Esophagus (tissue), 2 donors: ENCODE measurements at regions not wholly inside any gene's neighbourhood (a gene's known extent, or its start where the extent isn't known, plus 50 kb on each side); places are given as distances from the start of the nearest gene placed in this dataset.

Experiments used
- H3K27ac ChIP-seq, 2 donors: one replicate each; pipeline ENCODE4 v1.5.1; 2013; ENCODE audit warnings: low read depth in 2 of 2, mild to moderate bottlenecking in 2 of 2, inconsistent platforms in 1 of 2, low read length in 1 of 2, moderate library complexity in 1 of 2
- H3K27me3 ChIP-seq, 2 donors: one replicate each; pipeline ENCODE4 v1.6.1; 2013; ENCODE audit warnings: low read length in 2 of 2, control low read depth in 1 of 2, mild to moderate bottlenecking in 1 of 2; ENCODE audit not compliant: insufficient read depth in 2 of 2, control insufficient read depth in 1 of 2
- H3K36me3 ChIP-seq, 2 donors: one replicate each; pipeline ENCODE4 v1.6.1; 2013; ENCODE audit warnings: low read length in 1 of 2; ENCODE audit not compliant: control insufficient read depth in 2 of 2, insufficient read depth in 2 of 2
- H3K4me1 ChIP-seq, 2 donors: one replicate each; pipeline ENCODE4 v1.6.1; 2013; ENCODE audit warnings: low read length in 1 of 2; ENCODE audit not compliant: control insufficient read depth in 2 of 2, insufficient read depth in 2 of 2
- H3K4me3 ChIP-seq, 2 donors: one replicate each; pipeline ENCODE4 v1.5.1; 2013; ENCODE audit warnings: low read length in 2 of 2, mild to moderate bottlenecking in 2 of 2, low read depth in 1 of 2, moderate library complexity in 1 of 2
- H3K9me3 ChIP-seq, 2 donors: one replicate each; pipeline ENCODE4 v1.6.1; 2013; ENCODE audit warnings: mild to moderate bottlenecking in 2 of 2, low read depth in 1 of 2, low read length in 1 of 2, moderate library complexity in 1 of 2; ENCODE audit not compliant: control insufficient read depth in 2 of 2, insufficient read depth in 1 of 2
- WGBS, 2 donors: extraction: QIAGEN DNeasy Blood & Tissue Kit; methylation state at CpG; one replicate each; pipeline ENCODE4 v1.1.7; 2013; 5-methylcytosine and 5-hydroxymethylcytosine counted together
- donor health status: healthy with polysubstance abuse.
- donor health status: Bipolar disorder and iron deficiency.

- Histone ChIP-seq H3K9me3 (no peaks in the 10 kb centered on the region), H3K27me3 (no peaks in the 10 kb centered on the region), H3K36me3 (no peaks in the 10 kb centered on the region), H3K4me1 (peaks cover 0 to 2% of the 10 kb centered on the region in 2 donors), H3K27ac (peak overlapping the region in 1 of 2 donors; percentile 42), H3K4me3 (no peak overlapping the region)
- WGBS, 2 donors, result 74 to 78% methylated on average over 2 of the region's 2 CpGs
Observed at GRCh38 chr2:144237830-144238627, 281.9 kb downstream of the ZEB2 start.

- no peaks in the 10 kb centered on the region for H3K36me3 ChIP-seq
- 88 to 93% methylated on average over 4 of the region's 4 CpGs for WGBS, 2 donors
- no peak overlapping the region for H3K27ac ChIP-seq
- no peaks in the 10 kb centered on the region for H3K9me3 ChIP-seq
- H3K4me1 ChIP-seq, result peaks cover 0 to 2% of the 10 kb centered on the region in 2 donors
- no peaks in the 10 kb centered on the region for H3K27me3 ChIP-seq
- no peak overlapping the region for H3K4me3 ChIP-seq
Observed at GRCh38 chr2:144237108-144237507, 282.8 kb downstream of the ZEB2 start.

- no peaks in the 10 kb centered on the region for H3K27me3 ChIP-seq
- H3K9me3 ChIP-seq, result no peaks in the 10 kb centered on the region
- H3K4me1 ChIP-seq, result no peaks in the 10 kb centered on the region
- no peak overlapping the region for H3K27ac ChIP-seq
- no peaks in the 10 kb centered on the region for H3K36me3 ChIP-seq
- WGBS, 2 donors, result 63 to 79% methylated on average over 1 of the region's 1 CpG
- no peak overlapping the region for H3K4me3 ChIP-seq
Observed at GRCh38 chr2:144235050-144235449, 284.9 kb downstream of the ZEB2 start.

- H3K27me3 ChIP-seq, result no peaks in the 10 kb centered on the region
- H3K4me1 ChIP-seq, result no peaks in the 10 kb centered on the region
- 69 to 73% methylated on average over 4 of the region's 4 CpGs for WGBS, 2 donors
- H3K9me3 ChIP-seq, result no peaks in the 10 kb centered on the region
- no peak overlapping the region for H3K4me3 ChIP-seq
- H3K27ac ChIP-seq, result no peak overlapping the region
- H3K36me3 ChIP-seq, result no peaks in the 10 kb centered on the region
Observed at GRCh38 chr2:144234542-144234871, 285.4 kb downstream of the ZEB2 start.

- Histone ChIP-seq H3K4me1 (no peaks in the 10 kb centered on the region), H3K27ac (no peak overlapping the region), H3K4me3 (no peak overlapping the region), H3K36me3 (no peaks in the 10 kb centered on the region), H3K27me3 (no peaks in the 10 kb centered on the region), H3K9me3 (no peaks in the 10 kb centered on the region)
- 78 to 79% methylated on average over 3 of the region's 3 CpGs for WGBS, 2 donors
Observed at GRCh38 chr2:144233733-144234541, 286.0 kb downstream of the ZEB2 start.

GRCh38 chr2:144233317-144233716 lies 286.6 kb downstream of the ZEB2 start:
- Histone ChIP-seq H3K36me3 (no peaks in the 10 kb centered on the region), H3K4me1 (no peaks in the 10 kb centered on the region), H3K9me3 (no peaks in the 10 kb centered on the region), H3K27me3 (no peaks in the 10 kb centered on the region), H3K4me3 (no peak overlapping the region), H3K27ac (no peak overlapping the region)
- 69 to 78% methylated on average over 2 of the region's 2 CpGs for WGBS, 2 donors

GRCh38 chr2:144230448-144231085 lies 289.4 kb downstream of the ZEB2 start:
- Histone ChIP-seq H3K27ac (no peak overlapping the region), H3K9me3 (no peaks in the 10 kb centered on the region), H3K36me3 (no peaks in the 10 kb centered on the region), H3K4me3 (no peak overlapping the region), H3K4me1 (no peaks in the 10 kb centered on the region), H3K27me3 (no peaks in the 10 kb centered on the region)
- 90% methylated on average over 1 of the region's 1 CpG for WGBS, 2 donors

GRCh38 chr2:144230033-144230432 lies 289.9 kb downstream of the ZEB2 start:
- Histone ChIP-seq H3K4me3 (no peak overlapping the region), H3K36me3 (no peaks in the 10 kb centered on the region), H3K27me3 (no peaks in the 10 kb centered on the region), H3K27ac (no peak overlapping the region), H3K9me3 (no peaks in the 10 kb centered on the region), H3K4me1 (no peaks in the 10 kb centered on the region)
- WGBS, 2 donors, result 91 to 95% methylated on average over 4 of the region's 4 CpGs

- 83 to 86% methylated on average over 1 of the region's 1 CpG for WGBS, 2 donors
- Histone ChIP-seq H3K9me3 (no peaks in the 10 kb centered on the region), H3K4me3 (no peak overlapping the region), H3K27me3 (no peaks in the 10 kb centered on the region), H3K36me3 (no peaks in the 10 kb centered on the region), H3K4me1 (no peaks in the 10 kb centered on the region), H3K27ac (no peak overlapping the region)
Observed at GRCh38 chr2:144229296-144229695, 290.6 kb downstream of the ZEB2 start.
